GM11168 (cell line): ENCODE measurements at regions not wholly inside any gene's neighbourhood (a gene's known extent, or its start where the extent isn't known, plus 50 kb on each side); places are given as distances from the start of the nearest gene placed in this dataset.
"Not testable (repeated sequence)": the region's sequence is repeated elsewhere in the genome, so short reads cannot be mapped to it uniquely, and the experiment has no call there.

ENCODE experiments used
- in situ Hi-C: fragments of 300-500 bp; cut with MboI; formaldehyde crosslinking; loops from one replicate; pipeline ENCODE4 v1.12.0; 2022; ENCODE audit warnings: low sequenced_read_pairs; ENCODE audit not compliant: unreplicated experiment

- in situ Hi-C loops, result no loop called here
Observed at GRCh38 chr15:53159458-53159857, 369.3 kb upstream of the ONECUT1 start.

GRCh38 chr15:53158995-53159394, 368.9 kb upstream of the ONECUT1 start:
- in situ Hi-C loops, result no loop called here

GRCh38 chr15:53133255-53133850, 343.2 kb upstream of the ONECUT1 start:
- in situ Hi-C loops, result no loop called here

GRCh38 chr15:53130943-53131342, 340.8 kb upstream of the ONECUT1 start:
- in situ Hi-C loops, result no loop called here

- in situ Hi-C loops, result no loop called here
Observed at GRCh38 chr15:53129121-53129904, 339.2 kb upstream of the ONECUT1 start.

- in situ Hi-C loops, result no loop called here
Observed at GRCh38 chr15:53128652-53129051, 338.5 kb upstream of the ONECUT1 start.

- in situ Hi-C loops, result no loop called here
Observed at GRCh38 chr15:53126144-53126543, 336.0 kb upstream of the ONECUT1 start.

GRCh38 chr15:53122818-53123217, 332.7 kb upstream of the ONECUT1 start:
- in situ Hi-C loops, result no loop called here

- in situ Hi-C loops, result not testable (repeated sequence)
Observed at GRCh38 chr15:53116915-53117314, 326.8 kb upstream of the ONECUT1 start.

GRCh38 chr15:53116169-53116568, 326.0 kb upstream of the ONECUT1 start:
- in situ Hi-C loops, result no loop called here

- in situ Hi-C loops, result no loop called here
Observed at GRCh38 chr15:53115563-53115962, 325.4 kb upstream of the ONECUT1 start.

GRCh38 chr15:53114960-53115359, 324.8 kb upstream of the ONECUT1 start:
- in situ Hi-C loops, result no loop called here

- in situ Hi-C loops, result no loop called here
Observed at GRCh38 chr15:53110999-53111398, 320.9 kb upstream of the ONECUT1 start.

- in situ Hi-C loops, result no loop called here
Observed at GRCh38 chr15:53108319-53108718, 318.2 kb upstream of the ONECUT1 start.

GRCh38 chr15:53107855-53108254, 317.7 kb upstream of the ONECUT1 start:
- in situ Hi-C loops, result no loop called here

- in situ Hi-C loops, result no loop called here
Observed at GRCh38 chr15:53106505-53107286, 316.6 kb upstream of the ONECUT1 start.

GRCh38 chr15:53102483-53102882, 312.3 kb upstream of the ONECUT1 start:
- in situ Hi-C loops, result no loop called here

- in situ Hi-C loops, result no loop called here
Observed at GRCh38 chr15:53080484-53080883, 290.3 kb upstream of the ONECUT1 start.

- in situ Hi-C loops, result no loop called here
Observed at GRCh38 chr15:53074221-53074620, 284.1 kb upstream of the ONECUT1 start.

GRCh38 chr15:53072077-53072476, 281.9 kb upstream of the ONECUT1 start:
- in situ Hi-C loops, result no loop called here

- in situ Hi-C loops, result no loop called here
Observed at GRCh38 chr15:53068636-53069035, 278.5 kb upstream of the ONECUT1 start.
